HG03521 (cell line): ENCODE measurements at regions not wholly inside any gene's neighbourhood (a gene's known extent, or its start where the extent isn't known, plus 50 kb on each side); places are given as distances from the start of the nearest gene placed in this dataset.

ENCODE experiments used
- ATAC-seq: cut with Tn5 transposase; IDR thresholded peaks from one replicate; pipeline ENCODE4 v1.9.1; 2021; ENCODE audit warnings: mild to moderate bottlenecking, moderate library complexity; ENCODE audit not compliant: unreplicated experiment

DNA sequence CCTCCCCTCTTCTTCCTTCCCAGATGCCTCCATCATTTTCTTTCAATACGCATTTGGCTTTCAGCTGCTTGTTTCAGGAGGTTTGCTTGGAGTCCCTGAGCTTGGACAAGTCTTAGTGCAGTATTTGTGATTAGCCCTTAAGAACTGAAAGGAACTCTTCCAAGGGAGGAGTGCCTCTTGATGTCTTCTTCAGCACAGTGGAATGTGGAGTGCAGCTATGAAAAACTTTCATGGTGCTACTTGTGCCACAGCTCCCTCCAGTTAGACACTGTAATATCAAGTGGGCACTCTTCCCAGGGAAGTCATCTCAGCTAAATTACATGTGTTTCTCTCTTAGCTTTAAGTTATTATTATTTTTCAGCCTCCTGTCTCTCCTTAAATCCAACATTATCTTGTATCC is 173.1 kb downstream of the NECTIN3 start:
- no peak for ATAC-seq

DNA sequence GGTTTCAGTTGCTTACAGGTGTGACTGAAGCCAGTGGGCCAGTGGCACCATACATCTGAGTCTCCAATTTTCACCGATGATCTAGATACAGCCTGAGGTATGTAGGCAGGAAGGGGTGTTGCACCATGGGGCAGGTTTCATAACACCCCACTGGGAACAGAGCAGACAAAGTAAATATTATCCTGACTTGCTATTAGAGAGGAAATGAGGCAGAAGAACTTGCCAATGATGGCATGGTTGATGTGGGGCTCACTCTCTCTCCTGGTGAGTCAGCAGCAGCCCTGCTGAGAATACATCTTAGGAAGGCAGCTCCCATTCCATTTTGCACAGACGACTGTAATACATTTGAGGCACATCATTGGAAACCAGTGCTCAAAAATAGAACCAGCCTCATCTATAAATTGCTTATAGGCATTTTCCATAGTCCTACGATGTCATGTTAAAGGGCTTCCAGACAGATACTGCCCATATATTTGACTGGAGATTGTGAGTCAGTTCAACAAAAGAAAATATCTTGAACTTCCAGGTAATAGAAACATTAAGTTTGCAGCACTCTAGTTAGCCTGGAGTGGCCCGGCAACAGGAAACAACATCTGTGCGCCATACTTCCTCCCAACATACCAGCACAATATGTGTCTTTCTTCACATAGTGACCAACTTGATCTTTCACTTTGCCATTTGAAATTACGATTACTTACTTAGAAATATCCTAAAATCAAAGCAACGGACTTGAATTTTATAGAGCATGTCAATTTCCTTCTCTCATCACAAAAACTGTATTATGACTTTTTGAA is 175.5 kb downstream of the NECTIN3 start:
- ATAC-seq, result no peak

- ATAC-seq, result no peak
Observed at GRCh38 chr3:111248406-111248805, 176.8 kb downstream of the NECTIN3 start.

DNA sequence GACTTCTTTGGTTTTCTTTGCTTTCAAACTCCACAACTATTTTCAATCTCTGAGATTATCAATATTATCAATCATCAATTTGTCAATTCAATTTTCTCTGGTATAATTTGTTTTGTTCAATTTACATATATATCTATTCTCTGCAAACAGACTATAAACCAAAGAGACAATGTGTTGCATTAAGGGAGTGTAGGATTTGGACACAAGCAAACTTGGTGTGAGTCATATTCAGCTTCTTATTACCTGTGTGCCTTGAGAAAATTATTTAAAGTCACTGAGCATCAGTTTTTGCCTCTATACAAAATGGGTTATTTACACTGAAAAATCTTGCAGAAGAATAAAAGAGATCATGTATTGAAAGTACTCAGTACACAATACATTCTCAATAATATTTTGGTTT is 177.8 kb downstream of the NECTIN3 start:
- no peak for ATAC-seq

DNA sequence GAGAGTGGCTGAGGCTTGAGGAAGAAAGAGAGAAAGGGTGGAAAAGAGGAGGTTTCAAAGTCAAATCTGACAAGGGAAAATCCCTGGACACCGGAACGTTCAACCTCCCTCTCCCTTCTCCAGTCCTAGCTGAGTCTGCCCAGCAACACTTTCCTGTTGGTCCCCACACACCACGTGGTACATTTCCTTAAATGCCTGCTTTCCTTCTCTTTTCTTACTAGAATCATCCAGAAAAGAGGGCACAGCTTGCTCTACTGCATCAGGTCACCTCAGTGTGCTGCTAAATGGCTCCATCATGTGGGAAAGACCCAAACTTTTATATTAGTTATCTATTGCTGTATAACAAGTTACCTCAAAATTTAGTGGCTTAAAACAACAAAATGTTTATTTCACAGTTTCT is 181.2 kb downstream of the NECTIN3 start:
- ATAC-seq, result no peak

GRCh38 chr3:111253733-111254132 is 182.1 kb downstream of the NECTIN3 start:
- no peak for ATAC-seq

- no peak for ATAC-seq
Observed at GRCh38 chr3:111260878-111261277, 189.3 kb downstream of the NECTIN3 start.

GRCh38 chr3:111269777-111270176 is 198.2 kb downstream of the NECTIN3 start:
- no peak for ATAC-seq

- ATAC-seq, result no peak
Observed at GRCh38 chr3:111277226-111277625, 205.6 kb downstream of the NECTIN3 start.

GRCh38 chr3:111278959-111279358 is 207.3 kb downstream of the NECTIN3 start:
- ATAC-seq, result no peak

DNA sequence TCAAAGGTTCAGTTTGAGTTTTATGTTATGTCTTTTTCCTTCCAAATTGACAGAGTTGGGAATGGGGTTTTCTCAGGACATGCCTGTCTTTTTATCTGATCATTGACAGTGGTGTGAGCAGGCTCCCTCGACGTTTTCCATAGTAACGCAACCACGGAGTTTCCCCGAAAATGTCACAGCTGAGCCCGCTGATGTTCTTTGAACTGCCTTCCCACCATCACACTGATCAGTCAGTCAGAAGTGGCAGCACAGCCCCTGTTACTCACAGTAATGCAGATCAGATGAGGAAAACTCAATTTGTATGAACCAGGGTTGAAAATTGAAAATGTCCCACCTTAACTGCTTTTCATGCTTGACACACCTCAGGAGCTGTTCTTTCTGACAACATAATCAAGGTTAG is 210.4 kb downstream of the NECTIN3 start:
- no peak for ATAC-seq

DNA sequence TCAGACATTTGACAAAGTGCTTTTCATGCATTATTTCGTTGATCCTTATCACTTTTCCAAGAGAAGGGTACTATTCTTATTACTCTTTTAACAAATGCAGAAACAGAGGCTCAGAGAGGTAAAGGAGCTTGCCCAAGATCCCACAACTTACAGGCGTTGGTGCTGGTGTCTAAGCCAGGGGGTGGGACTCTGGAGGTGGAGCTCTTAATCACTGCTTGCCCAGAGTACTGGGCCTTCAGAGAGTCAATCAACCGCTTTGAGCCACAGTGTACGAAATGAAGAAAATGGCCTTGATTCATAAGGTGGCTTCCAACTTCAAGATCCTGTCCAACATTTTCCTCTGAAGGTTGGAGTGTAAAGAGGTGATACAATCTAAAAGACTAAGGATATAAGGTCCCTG is 211.5 kb downstream of the NECTIN3 start:
- ATAC-seq, result no peak

DNA sequence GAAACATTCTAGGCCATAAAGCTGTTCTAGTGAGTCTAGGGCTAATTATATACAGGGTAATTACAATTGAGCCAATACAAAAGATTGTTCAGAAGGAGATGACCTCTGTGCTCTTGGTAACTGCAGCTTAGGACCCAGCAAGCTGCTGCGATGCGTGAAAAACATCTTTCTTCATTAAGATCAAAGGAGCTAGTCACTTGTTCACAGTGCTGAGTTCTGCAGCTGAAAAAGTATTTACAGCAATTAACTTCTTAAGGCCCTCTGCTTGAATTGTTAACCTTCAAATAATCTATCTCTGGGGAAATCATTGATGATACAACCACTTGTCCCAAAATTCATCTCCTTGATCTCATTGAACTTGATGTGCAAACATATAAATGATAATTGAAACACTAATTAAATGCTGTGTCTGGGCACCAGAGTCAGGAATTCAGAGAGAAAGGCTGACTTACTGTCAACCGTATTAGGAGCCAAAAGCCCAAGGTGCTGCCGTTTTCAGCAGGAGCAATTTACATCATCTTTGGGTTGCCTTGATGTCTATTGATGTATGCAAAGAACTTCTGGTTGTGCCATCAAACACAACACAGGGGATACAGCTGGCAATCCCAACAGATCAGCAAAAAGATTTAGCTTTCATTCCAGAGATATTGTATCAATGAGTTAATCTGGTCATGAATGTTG is 213.0 kb downstream of the NECTIN3 start:
- ATAC-seq, result no peak

DNA sequence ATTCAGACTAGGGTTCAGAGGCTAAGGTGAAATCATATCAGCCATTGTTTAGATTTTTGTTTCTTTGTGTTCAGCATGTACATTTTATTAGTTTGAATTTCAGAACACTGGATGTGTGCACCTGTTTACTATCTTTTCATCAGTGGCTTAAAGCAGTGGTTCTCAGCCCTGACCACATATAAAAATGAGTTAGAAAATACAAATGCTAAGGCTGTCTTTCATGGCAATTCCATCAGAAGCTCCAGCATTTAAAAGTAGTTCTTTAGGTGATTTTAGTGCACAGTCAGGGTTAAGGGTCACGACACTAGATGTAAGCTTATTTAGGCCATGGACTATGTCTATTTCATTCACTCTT is 213.5 kb downstream of the NECTIN3 start:
- ATAC-seq, result no peak

- ATAC-seq, result no peak
Observed at GRCh38 chr3:111285694-111286093, 214.1 kb downstream of the NECTIN3 start.

GRCh38 chr3:111286746-111287145 is 215.1 kb downstream of the NECTIN3 start:
- no peak for ATAC-seq

DNA sequence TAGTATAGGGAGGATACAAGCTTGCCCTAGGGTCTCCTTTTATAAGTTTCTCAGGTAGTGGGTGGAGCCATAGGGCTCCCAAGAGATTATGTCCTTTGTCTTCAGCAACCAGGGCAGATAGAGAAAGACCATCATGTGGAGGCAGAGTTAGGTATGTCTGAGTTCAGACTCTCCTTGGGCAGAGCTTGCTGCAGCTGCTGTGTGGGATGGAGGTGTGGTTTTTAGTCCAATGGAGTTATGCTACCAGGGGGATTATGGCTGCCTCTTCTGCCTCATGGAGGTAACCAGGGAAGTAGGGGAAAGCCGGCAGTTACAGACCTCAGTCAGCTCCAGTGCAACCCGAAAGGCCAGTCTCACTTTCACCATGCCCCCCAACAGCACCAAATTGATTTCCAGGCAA is 220.5 kb downstream of the NECTIN3 start:
- no peak for ATAC-seq

GRCh38 chr3:111299192-111299615 is 227.6 kb downstream of the NECTIN3 start:
- no peak for ATAC-seq

GRCh38 chr3:111301238-111301798 is 229.7 kb downstream of the NECTIN3 start:
- no peak for ATAC-seq

GRCh38 chr3:111302063-111302462 is 230.4 kb downstream of the NECTIN3 start:
- ATAC-seq, result no peak

DNA sequence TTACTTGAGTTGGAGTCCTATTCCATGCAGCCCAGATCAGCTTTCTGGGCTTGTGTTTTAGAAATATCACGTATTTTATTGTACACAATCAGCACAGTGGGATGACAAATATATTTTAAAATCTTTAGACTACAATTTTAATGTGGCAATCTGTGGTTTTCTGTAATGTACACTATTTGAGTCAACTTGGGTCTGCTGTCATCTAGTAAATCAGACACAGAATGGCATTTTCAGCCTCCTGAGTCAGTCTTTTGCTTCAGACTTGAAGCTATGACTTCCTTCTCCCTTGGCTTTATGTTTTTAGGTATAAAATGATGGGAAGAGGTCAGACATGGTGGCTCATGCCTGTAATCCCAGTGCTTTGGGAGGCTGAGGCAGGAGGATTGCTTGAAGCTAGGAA is 232.1 kb downstream of the NECTIN3 start:
- no peak for ATAC-seq

DNA sequence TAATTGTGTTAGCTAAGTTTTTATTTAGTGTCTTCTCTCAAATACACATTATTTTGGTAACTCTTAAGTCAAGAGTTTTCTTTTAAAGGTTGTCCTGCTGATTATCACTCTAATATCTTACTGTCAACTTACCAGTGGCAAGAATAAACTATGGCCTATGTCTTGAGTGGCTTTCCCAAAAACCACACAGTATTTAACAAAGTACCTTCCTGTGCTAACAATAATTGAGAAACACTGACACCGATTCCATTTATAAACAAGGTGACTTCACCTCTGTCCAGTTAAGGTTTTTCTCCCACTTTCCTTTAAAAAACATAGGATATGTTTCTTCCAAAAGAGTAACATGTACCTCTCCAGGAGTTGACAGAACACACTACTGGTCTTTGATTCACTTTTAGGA is 234.3 kb upstream of the CD96 start:
- ATAC-seq, result no peak
